NT2/D1 (cell line): ENCODE measurements at regions not wholly inside any gene's neighbourhood (a gene's known extent, or its start where the extent isn't known, plus 50 kb on each side); places are given as distances from the start of the nearest gene placed in this dataset.

ENCODE experiments used
- SUZ12 ChIP-seq: IDR thresholded peaks from 2 replicates; pipeline ENCODE4 v1.6.1; 2011; ENCODE audit not compliant: insufficient read length, insufficient read depth; ENCODE audit errors: extremely low read depth
- YY1 ChIP-seq: IDR thresholded peaks from 2 replicates; pipeline ENCODE4 v1.6.1; 2011; ENCODE audit not compliant: insufficient read length, insufficient read depth

DNA sequence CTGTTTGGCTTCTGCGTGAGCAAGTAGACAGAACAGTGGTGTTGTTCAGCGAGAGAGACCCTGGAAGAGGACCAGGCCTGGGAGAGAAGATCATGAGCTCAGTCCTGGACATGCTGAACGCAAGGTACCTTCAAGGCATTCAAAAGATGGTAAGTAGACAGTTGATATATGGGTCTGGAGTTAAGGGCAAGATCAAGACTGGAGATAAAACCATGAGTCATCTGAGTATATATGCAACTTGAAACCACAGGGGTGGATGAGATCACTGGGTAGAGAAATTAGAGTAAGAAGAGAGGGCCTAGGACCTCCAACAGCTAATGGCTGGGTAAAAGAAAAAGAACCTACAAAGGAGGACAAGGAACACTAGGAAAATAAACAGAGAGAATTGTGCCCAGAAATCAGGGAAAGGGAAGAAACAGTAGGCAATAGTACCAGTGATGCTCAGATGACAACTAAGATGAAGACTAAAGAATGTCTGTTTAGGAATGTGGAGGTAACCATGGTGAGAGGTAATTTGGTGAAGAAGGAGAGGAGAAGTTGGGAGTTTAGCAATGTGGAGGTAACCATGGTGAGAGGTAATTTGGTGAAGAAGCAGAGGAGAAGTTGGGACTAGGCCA is 343.2 kb upstream of the ADAMTS9 start:
- TF ChIP-seq YY1: no peak
- TF ChIP-seq SUZ12: no peak
